PC-9 (cell line): ENCODE measurements at regions not wholly inside any gene's neighbourhood (a gene's known extent, or its start where the extent isn't known, plus 50 kb on each side); places are given as distances from the start of the nearest gene placed in this dataset.

ENCODE experiments used
- CTCF ChIP-seq: fragments of 200-600 bp; sonication (generic); conservative IDR thresholded peaks from 2 replicates; pipeline ENCODE4 v1.6.1; 2017; ENCODE audit warnings: mixed run types, antibody characterized with exemption, mild to moderate bottlenecking, moderate library complexity
- EZH2 ChIP-seq: fragments of 200-600 bp; sonication (generic); IDR thresholded peaks from 2 replicates; pipeline ENCODE4 v1.8.0; 2017; ENCODE audit warnings: antibody characterized with exemption, low read depth

DNA sequence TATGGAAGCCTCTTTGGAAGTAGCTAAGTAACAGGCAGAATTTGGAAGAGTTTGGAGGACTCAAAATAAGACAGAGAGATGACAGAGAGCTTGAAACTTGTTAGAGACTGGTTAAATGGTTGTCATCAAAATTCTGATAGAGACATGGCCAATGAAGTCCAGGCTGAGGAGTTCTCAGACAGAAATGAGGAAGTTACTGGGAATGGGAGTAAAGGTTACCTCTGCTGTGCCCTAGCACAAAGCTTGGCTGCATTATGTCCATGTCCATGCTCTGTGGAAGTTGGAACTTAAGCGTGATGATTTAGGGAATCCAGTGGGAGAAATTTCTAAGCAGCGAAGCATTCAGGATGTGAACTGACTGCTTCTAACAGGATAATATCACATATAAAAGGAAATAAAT is 146.2 kb upstream of the NDST4 start:
- no peak for TF ChIP-seq CTCF
- no peak for TF ChIP-seq EZH2
